NCI-H187 (cell line): ENCODE measurements at regions not wholly inside any gene's neighbourhood (a gene's known extent, or its start where the extent isn't known, plus 50 kb on each side); places are given as distances from the start of the nearest gene placed in this dataset.

Source experiments
- DNase-seq, 2 experiments: peaks; one replicate each; lab custom pipeline; 2025; lab: John Stamatoyannopoulos, UW

GRCh38 chr1:229209386-229209785, 61.5 kb upstream of the RAB4A start:
- DNase-seq, result no peak

GRCh38 chr1:229209816-229210215, 61.1 kb upstream of the RAB4A start:
- no peak for DNase-seq

GRCh38 chr1:229210844-229211243, 60.1 kb upstream of the RAB4A start:
- DNase-seq, result no peak

GRCh38 chr1:229213797-229214196, 57.1 kb upstream of the RAB4A start:
- DNase-seq, result no peak

- no peak for DNase-seq
Measured at GRCh38 chr1:229217716-229218115, 53.2 kb upstream of the RAB4A start.

GRCh38 chr1:229218612-229219025, 52.3 kb upstream of the RAB4A start:
- no peak for DNase-seq

GRCh38 chr1:229220163-229220846, 50.6 kb upstream of the RAB4A start:
- no peak for DNase-seq

GRCh38 chr1:229221106-229222019, 49.5 kb upstream of the RAB4A start:
- DNase-seq, result no peak
